ENCODE measurements at regions not wholly inside any gene's neighbourhood (a gene's known extent, or its start where the extent isn't known, plus 50 kb on each side); places are given as distances from the start of the nearest gene placed in this dataset.

- no peak for TF ChIP-seq ZNF462 (CRISPR knock-in tag; IDR thresholded peaks at IDR 0.05)
These were observed 61.5 kb upstream of the MAGEB2 start (continued) for GRCh38 chrX:30153881-30154260.

- no peak overlapping the region for H2AFZ ChIP-seq
- no peaks in the 10 kb centered on the region for H3K36me3 ChIP-seq (ENCODE audit: insufficient read depth)
- Mint-ChIP-seq H3K4me3 (no peak overlapping the region), H3K9me3 (no peaks in the 10 kb centered on the region; the same call in 2 of the 3 replicates), H3K36me3 (ENCODE audit: low read depth) (peaks cover 2% of the 10 kb centered on the region; the same call in 1 of the 3 replicates), H3K4me1 (peaks cover 14% of the 10 kb centered on the region), H3K27me3 (ENCODE audit: insufficient read depth, low read depth, poor library complexity) (no peaks in the 10 kb centered on the region), H3K27ac (no peak overlapping the region)
- H3F3A ChIP-seq (replicated peaks; ENCODE audit: low read depth): no peaks in the 10 kb centered on the region
- no peak overlapping the region for H3K4me2 ChIP-seq
- H3K27ac ChIP-seq (ENCODE audit: low read depth): no peak overlapping the region
- H3K4me1 ChIP-seq (ENCODE audit: insufficient read depth): peaks cover 12% of the 10 kb centered on the region
- no peak for DNase-seq (ENCODE audit: low spot score)
- H3K27me3 ChIP-seq (ENCODE audit: insufficient read depth): no peaks in the 10 kb centered on the region
- no peaks in the 10 kb centered on the region for H3K9me2 ChIP-seq (ENCODE audit: insufficient read depth)
- no peaks in the 10 kb centered on the region for H3K79me2 ChIP-seq (replicated peaks; ENCODE audit: insufficient read depth)
- no peaks in the 10 kb centered on the region for H4K20me1 ChIP-seq (replicated peaks; ENCODE audit: insufficient read depth)
- H3K4me3 ChIP-seq: no peak overlapping the region
- no peak for ATAC-seq
- TF ChIP-seq REST (IDR thresholded peaks at IDR 0.05; ENCODE audit: unreplicated experiment) (no peak), JUNB (IDR thresholded peaks at IDR 0.05; ENCODE audit: unreplicated experiment) (no peak), EZH2 (IDR thresholded peaks at IDR 0.05; ENCODE audit: low read depth, unreplicated experiment) (no peak), STAT1 (IDR thresholded peaks at IDR 0.05; ENCODE audit: unreplicated experiment) (no peak), ZNF462 (CRISPR knock-in tag; IDR thresholded peaks at IDR 0.05) (no peak)
These were observed 59.4 kb upstream of the MAGEB2 start for GRCh38 chrX:30156009-30156408.

Data from GM23338 (cell line).